ENCODE measurements at regions not wholly inside any gene's neighbourhood (a gene's known extent, or its start where the extent isn't known, plus 50 kb on each side); places are given as distances from the start of the nearest gene placed in this dataset.
A peak's percentile ranks its signal among the peaks of the same experiment; 100 is the strongest.

GRCh38 chr1:98268316-98268715 lies 347.5 kb upstream of the DPYD start:
- DNase-seq (ENCODE audit: low read depth), result no peak
- TF ChIP-seq CTCF (conservative IDR thresholded peaks at IDR 0.05; ENCODE audit: low read depth, low read length), result no peak
- H3K4me3 ChIP-seq (ENCODE audit: low read depth, low read length), result no peak overlapping the region

- DNase-seq (ENCODE audit: low read depth), result no peak
- no peak overlapping the region for H3K4me3 ChIP-seq (ENCODE audit: low read depth, low read length)
- no peak for TF ChIP-seq CTCF (conservative IDR thresholded peaks at IDR 0.05; ENCODE audit: low read depth, low read length)
Observed at GRCh38 chr1:98267423-98267822, 346.6 kb upstream of the DPYD start.

- H3K4me3 ChIP-seq (ENCODE audit: low read depth, low read length), result no peak overlapping the region
- no peak for TF ChIP-seq CTCF (conservative IDR thresholded peaks at IDR 0.05; ENCODE audit: low read depth, low read length)
- DNase-seq (ENCODE audit: low read depth), result no peak
Observed at GRCh38 chr1:98264727-98265126, 343.9 kb upstream of the DPYD start.

GRCh38 chr1:98260839-98261238 lies 340.0 kb upstream of the DPYD start:
- no peak for DNase-seq (ENCODE audit: low read depth)
- H3K4me3 ChIP-seq (ENCODE audit: low read depth, low read length), result no peak overlapping the region
- TF ChIP-seq CTCF (conservative IDR thresholded peaks at IDR 0.05; ENCODE audit: low read depth, low read length), result peak; percentile 35

- no peak for TF ChIP-seq CTCF (conservative IDR thresholded peaks at IDR 0.05; ENCODE audit: low read depth, low read length)
- no peak overlapping the region for H3K4me3 ChIP-seq (ENCODE audit: low read depth, low read length)
- no peak for DNase-seq (ENCODE audit: low read depth)
Observed at GRCh38 chr1:98260412-98260811, 339.6 kb upstream of the DPYD start.

- DNase-seq (ENCODE audit: low read depth), result no peak
- no peak overlapping the region for H3K4me3 ChIP-seq (ENCODE audit: low read depth, low read length)
- no peak for TF ChIP-seq CTCF (conservative IDR thresholded peaks at IDR 0.05; ENCODE audit: low read depth, low read length)
Observed at GRCh38 chr1:98256700-98257099, 335.9 kb upstream of the DPYD start.

GRCh38 chr1:98253145-98253544 lies 332.3 kb upstream of the DPYD start:
- no peak for TF ChIP-seq CTCF (conservative IDR thresholded peaks at IDR 0.05; ENCODE audit: low read depth, low read length)
- no peak overlapping the region for H3K4me3 ChIP-seq (ENCODE audit: low read depth, low read length)

More at GRCh38 chr1:98253145-98253544, 332.3 kb upstream of the DPYD start:
- no peak for DNase-seq (ENCODE audit: low read depth)

All from epithelial cell of proximal tubule (primary cell).